ENCODE measurements at regions not wholly inside any gene's neighbourhood (a gene's known extent, or its start where the extent isn't known, plus 50 kb on each side); places are given as distances from the start of the nearest gene placed in this dataset.

GRCh38 chrX:82748906-82749505, 759.1 kb upstream of the POU3F4 start:
- no peak for TF ChIP-seq CTCF (conservative IDR thresholded peaks at IDR 0.05 in 1 of 2, IDR thresholded peaks at IDR 0.05 in 1 of 2; ENCODE audit: low read depth in 1 of 2, low read length in 2 of 2)
- TF ChIP-seq EZH2 (IDR thresholded peaks at IDR 0.05; ENCODE audit: low read length, missing control alignments) = no peak

All from fibroblast of lung (primary cell).